Osteoblast (primary cell): ENCODE measurements at regions not wholly inside any gene's neighbourhood (a gene's known extent, or its start where the extent isn't known, plus 50 kb on each side); places are given as distances from the start of the nearest gene placed in this dataset.

ENCODE experiments used
- DNase-seq: peaks from one replicate; pipeline ENCODE4 v3.0.0; 2011; ENCODE audit warnings: low spot score, mixed read lengths; ENCODE audit not compliant: insufficient read length; ENCODE audit errors: missing footprints
- H2AFZ ChIP-seq: 2 replicates; pipeline ENCODE4 v1.6.0; 2011; ENCODE audit warnings: mild to moderate bottlenecking, low read length
- H3K27ac ChIP-seq: 2 replicates; pipeline ENCODE4 v1.5.1; 2011; ENCODE audit warnings: mild to moderate bottlenecking, low read depth, low read length, moderate library complexity
- H3K27me3 ChIP-seq: 2 replicates; pipeline ENCODE4 v1.6.0; 2012; ENCODE audit warnings: mild to moderate bottlenecking, control low read depth, inconsistent platforms, low read length, moderate library complexity; ENCODE audit not compliant: insufficient read depth
- H3K36me3 ChIP-seq: 2 replicates; pipeline ENCODE4 v1.5.1; 2011; ENCODE audit warnings: mild to moderate bottlenecking, low read length, control low read depth, moderate library complexity; ENCODE audit not compliant: insufficient read depth
- H3K4me1 ChIP-seq: 2 replicates; pipeline ENCODE4 v1.5.1; 2011; ENCODE audit warnings: mild to moderate bottlenecking, low read length, control low read depth, moderate library complexity; ENCODE audit not compliant: insufficient read depth
- H3K4me2 ChIP-seq: 2 replicates; pipeline ENCODE4 v1.6.0; 2011; ENCODE audit warnings: mild to moderate bottlenecking, low read length; ENCODE audit not compliant: insufficient read depth
- H3K4me3 ChIP-seq: fragments of 200-600 bp; sonication (generic); 3 replicates; pipeline ENCODE4 v1.5.1; 2012; ENCODE audit warnings: mild to moderate bottlenecking, low read length, inconsistent platforms; ENCODE audit not compliant: insufficient read depth
- H3K79me2 ChIP-seq: 2 replicates; pipeline ENCODE4 v1.6.0; 2012; ENCODE audit warnings: mild to moderate bottlenecking, low read length, control low read depth, inconsistent platforms; ENCODE audit not compliant: insufficient read depth
- H3K9me3 ChIP-seq: 2 replicates; pipeline ENCODE4 v1.5.1; 2011; ENCODE audit warnings: low read depth, low read length, control low read depth
- H4K20me1 ChIP-seq: 2 replicates; pipeline ENCODE4 v1.6.0; 2012; ENCODE audit warnings: mild to moderate bottlenecking, low read length, control low read depth; ENCODE audit not compliant: insufficient read depth
- CTCF ChIP-seq: IDR thresholded peaks from 2 replicates; pipeline ENCODE4 v1.5.1; 2011; ENCODE audit warnings: mild to moderate bottlenecking, low read depth, low read length, moderate library complexity; ENCODE audit errors: extremely low read depth

GRCh38 chr16:86902656-86903001 is 324.3 kb downstream of the FOXL1 start:
- H3K27me3 ChIP-seq, result no peaks in the 10 kb centered on the region
- no peak overlapping the region for H2AFZ ChIP-seq
- no peaks in the 10 kb centered on the region for H3K9me3 ChIP-seq
- H4K20me1 ChIP-seq, result no peaks in the 10 kb centered on the region
- no peak overlapping the region for H3K4me3 ChIP-seq
- H3K36me3 ChIP-seq, result no peaks in the 10 kb centered on the region
- DNase-seq, result no peak
- H3K4me2 ChIP-seq, result no peak overlapping the region
- no peak overlapping the region for H3K27ac ChIP-seq
- no peak for TF ChIP-seq CTCF
- H3K4me1 ChIP-seq, result peaks cover 14% of the 10 kb centered on the region
- no peaks in the 10 kb centered on the region for H3K79me2 ChIP-seq

DNA sequence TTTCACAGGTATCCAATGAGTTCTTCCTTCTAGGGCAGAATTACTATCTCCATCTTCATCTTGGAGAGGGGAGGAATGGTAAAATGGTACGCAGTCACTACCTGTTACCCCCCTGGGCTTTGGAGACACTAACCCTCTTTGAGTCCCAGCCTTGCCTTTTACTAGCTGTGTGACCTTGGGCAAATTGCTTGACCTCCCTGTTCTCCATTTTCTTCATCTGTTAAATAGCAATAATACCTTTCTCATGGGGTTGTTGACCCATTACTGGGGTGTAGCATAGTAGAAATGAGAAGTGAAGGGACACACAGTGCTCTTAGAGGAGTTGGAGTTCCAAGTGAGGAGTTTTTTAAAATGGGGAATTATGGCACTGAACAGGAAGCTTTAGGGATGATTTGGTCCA is 324.7 kb downstream of the FOXL1 start:
- no peak for TF ChIP-seq CTCF
- H3K27me3 ChIP-seq, result no peaks in the 10 kb centered on the region
- no peaks in the 10 kb centered on the region for H3K9me3 ChIP-seq
- peaks cover 14% of the 10 kb centered on the region for H3K4me1 ChIP-seq
- no peak overlapping the region for H3K4me2 ChIP-seq
- DNase-seq, result no peak
- no peaks in the 10 kb centered on the region for H3K79me2 ChIP-seq
- H3K36me3 ChIP-seq, result no peaks in the 10 kb centered on the region
- no peaks in the 10 kb centered on the region for H4K20me1 ChIP-seq
- no peak overlapping the region for H3K4me3 ChIP-seq
- H3K27ac ChIP-seq, result no peak overlapping the region
- H2AFZ ChIP-seq, result no peak overlapping the region

- H2AFZ ChIP-seq, result no peak overlapping the region
- H3K27ac ChIP-seq, result no peak overlapping the region
- no peak for TF ChIP-seq CTCF
- H3K79me2 ChIP-seq, result no peaks in the 10 kb centered on the region
- H3K27me3 ChIP-seq, result no peaks in the 10 kb centered on the region
- no peak overlapping the region for H3K4me2 ChIP-seq
- no peaks in the 10 kb centered on the region for H4K20me1 ChIP-seq
- no peak overlapping the region for H3K4me3 ChIP-seq
- DNase-seq, result no peak
- no peaks in the 10 kb centered on the region for H3K9me3 ChIP-seq
- peaks cover 3% of the 10 kb centered on the region for H3K4me1 ChIP-seq
- H3K36me3 ChIP-seq, result no peaks in the 10 kb centered on the region
These were observed 327.0 kb downstream of the FOXL1 start for GRCh38 chr16:86905302-86905701.

DNA sequence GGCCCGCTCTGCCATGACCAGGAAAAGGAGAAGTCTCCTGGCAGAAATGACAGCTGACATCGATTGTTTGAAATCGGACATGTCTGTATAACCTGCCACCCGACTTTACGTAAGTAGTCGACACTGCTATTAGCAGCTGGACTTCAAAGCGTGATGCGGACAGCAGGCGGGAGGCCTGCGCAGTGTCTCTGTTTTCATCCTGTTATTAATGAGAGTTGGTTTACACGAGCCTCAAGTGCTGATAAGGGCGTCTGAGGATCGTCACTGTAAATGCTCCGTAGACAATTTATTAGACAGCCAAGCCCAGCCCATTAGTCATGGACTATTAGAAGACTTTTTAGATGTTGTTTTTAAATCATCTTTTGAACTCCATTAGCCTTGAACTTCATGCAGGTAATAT is 328.3 kb downstream of the FOXL1 start:
- Histone ChIP-seq H3K27me3 (no peaks in the 10 kb centered on the region), H3K27ac (no peak overlapping the region), H4K20me1 (no peaks in the 10 kb centered on the region), H3K4me3 (no peak overlapping the region), H3K79me2 (no peaks in the 10 kb centered on the region), H2AFZ (no peak overlapping the region), H3K4me2 (no peak overlapping the region), H3K9me3 (no peaks in the 10 kb centered on the region), H3K4me1 (peaks cover 2% of the 10 kb centered on the region), H3K36me3 (no peaks in the 10 kb centered on the region)
- no peak for DNase-seq
- no peak for TF ChIP-seq CTCF
